Fibroblast of skin of left biceps (primary cell): ENCODE measurements at regions not wholly inside any gene's neighbourhood (a gene's known extent, or its start where the extent isn't known, plus 50 kb on each side); places are given as distances from the start of the nearest gene placed in this dataset.

Experiments used
- DNase-seq, 2 experiments: peaks; one replicate each; pipeline ENCODE4 v3.0.0-alpha.2; 2013; ENCODE audit warnings: low read depth in 2 of 2

GRCh38 chr5:67476995-67477394 lies 280.4 kb upstream of the CD180 start:
- DNase-seq, result no peak

- no peak for DNase-seq
These were observed 279.9 kb upstream of the CD180 start for GRCh38 chr5:67476531-67476930.

GRCh38 chr5:67475489-67475888 lies 278.9 kb upstream of the CD180 start:
- DNase-seq, result no peak

GRCh38 chr5:67474597-67475238 lies 278.1 kb upstream of the CD180 start:
- DNase-seq, result no peak

- DNase-seq, result no peak
These were observed 270.5 kb upstream of the CD180 start for GRCh38 chr5:67467110-67467509.

- DNase-seq, result no peak
These were observed 269.1 kb upstream of the CD180 start for GRCh38 chr5:67465537-67466207.

GRCh38 chr5:67462147-67462546 lies 265.5 kb upstream of the CD180 start:
- peak in 1 of 2 experiments; percentile 35 for DNase-seq

- DNase-seq, result no peak
These were observed 262.7 kb upstream of the CD180 start for GRCh38 chr5:67459253-67459652.

- no peak for DNase-seq
These were observed 259.4 kb upstream of the CD180 start for GRCh38 chr5:67455970-67456369.

GRCh38 chr5:67454957-67455561 lies 258.5 kb upstream of the CD180 start:
- DNase-seq, result no peak

- DNase-seq, result no peak
These were observed 256.7 kb upstream of the CD180 start for GRCh38 chr5:67453111-67453905.

GRCh38 chr5:67451640-67452279 lies 255.2 kb upstream of the CD180 start:
- DNase-seq, result no peak

- DNase-seq, result no peak
These were observed 251.1 kb upstream of the CD180 start for GRCh38 chr5:67447732-67448131.

- DNase-seq, result no peak
These were observed 241.6 kb upstream of the CD180 start for GRCh38 chr5:67437905-67438845.

GRCh38 chr5:67435032-67435431 lies 238.4 kb upstream of the CD180 start:
- no peak for DNase-seq

GRCh38 chr5:67434466-67434865 lies 237.9 kb upstream of the CD180 start:
- no peak for DNase-seq

GRCh38 chr5:67432606-67433005 lies 236.0 kb upstream of the CD180 start:
- no peak for DNase-seq

GRCh38 chr5:67431191-67431590 lies 234.6 kb upstream of the CD180 start:
- DNase-seq, result no peak

GRCh38 chr5:67427850-67428298 lies 231.3 kb upstream of the CD180 start:
- DNase-seq, result no peak

- DNase-seq, result no peak
These were observed 230.6 kb upstream of the CD180 start for GRCh38 chr5:67426961-67427849.
